ENCODE measurements at regions not wholly inside any gene's neighbourhood (a gene's known extent, or its start where the extent isn't known, plus 50 kb on each side); places are given as distances from the start of the nearest gene placed in this dataset.

DNA sequence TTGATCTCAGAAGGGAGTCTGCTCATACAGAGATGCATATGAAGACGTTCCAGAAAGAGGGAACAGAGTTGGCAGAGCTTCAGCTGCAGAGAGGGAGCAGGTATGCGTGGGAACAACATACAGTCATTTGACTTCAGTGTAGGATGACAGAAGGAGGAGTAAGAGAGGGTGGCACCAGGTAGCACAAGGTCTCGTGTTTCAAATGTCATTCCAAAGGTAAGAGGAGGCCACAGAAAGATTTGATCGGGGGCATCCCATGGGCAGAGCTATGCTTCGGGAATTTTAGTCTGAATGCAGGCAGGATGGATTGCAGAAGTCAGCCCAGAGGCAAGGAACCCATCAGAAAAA is 367.1 kb downstream of the CDK5RAP2 start:
- no peak for DNase-seq (ENCODE audit: low read depth in 2 of 2)

DNA sequence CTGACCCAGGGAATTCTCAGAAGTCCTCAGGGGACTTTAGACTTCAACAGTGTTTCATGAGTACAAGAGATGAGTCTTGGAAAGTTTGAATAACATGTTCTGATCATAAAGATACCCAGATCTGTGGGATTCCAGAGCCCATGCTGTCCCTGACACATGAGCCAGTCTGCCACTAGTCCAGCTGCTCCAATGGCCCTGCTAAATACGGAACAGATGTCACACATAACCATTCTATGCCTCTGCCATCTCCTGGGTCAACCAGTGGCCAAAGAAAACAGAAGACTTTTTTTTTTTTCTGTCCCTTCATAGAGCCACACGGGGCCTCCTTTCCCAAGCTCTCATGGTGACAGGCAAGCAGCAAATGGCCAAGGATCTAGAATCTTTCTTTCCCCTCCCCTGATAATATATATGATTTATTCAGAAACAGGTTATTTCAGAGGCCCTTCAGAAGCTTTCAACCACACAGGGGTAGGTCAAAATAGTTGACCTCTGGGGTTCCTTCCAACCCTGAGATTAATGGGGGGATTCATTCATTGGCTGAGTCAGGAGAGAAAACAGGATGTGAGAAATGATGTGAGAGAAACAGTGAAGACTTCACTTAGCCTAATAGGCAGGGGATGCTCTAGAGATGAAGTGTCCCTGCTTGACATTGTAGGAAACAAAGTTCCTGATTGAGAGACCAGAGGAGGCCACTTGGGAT is 367.7 kb downstream of the CDK5RAP2 start:
- DNase-seq (ENCODE audit: low read depth in 2 of 2): no peak

DNA sequence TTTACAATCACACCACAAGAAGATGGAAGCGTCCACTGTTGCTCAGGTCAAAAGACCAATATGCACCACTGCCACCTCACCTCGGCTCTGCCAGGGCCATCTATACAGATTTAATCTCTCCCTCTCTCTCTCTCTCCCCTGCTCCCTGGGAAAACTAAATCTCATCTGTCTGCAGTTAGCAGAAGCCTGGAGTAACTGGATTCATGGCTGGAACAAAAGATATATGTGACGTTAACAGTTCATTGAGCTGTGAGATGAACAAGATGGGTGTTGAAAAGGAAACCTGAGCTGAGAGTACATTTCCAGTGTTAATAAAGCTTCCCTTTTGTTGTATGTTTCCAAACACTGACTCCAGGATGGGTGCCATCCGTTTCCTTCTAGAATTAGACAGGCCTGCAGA is 369.7 kb downstream of the CDK5RAP2 start:
- DNase-seq (ENCODE audit: low read depth in 2 of 2): no peak

DNA sequence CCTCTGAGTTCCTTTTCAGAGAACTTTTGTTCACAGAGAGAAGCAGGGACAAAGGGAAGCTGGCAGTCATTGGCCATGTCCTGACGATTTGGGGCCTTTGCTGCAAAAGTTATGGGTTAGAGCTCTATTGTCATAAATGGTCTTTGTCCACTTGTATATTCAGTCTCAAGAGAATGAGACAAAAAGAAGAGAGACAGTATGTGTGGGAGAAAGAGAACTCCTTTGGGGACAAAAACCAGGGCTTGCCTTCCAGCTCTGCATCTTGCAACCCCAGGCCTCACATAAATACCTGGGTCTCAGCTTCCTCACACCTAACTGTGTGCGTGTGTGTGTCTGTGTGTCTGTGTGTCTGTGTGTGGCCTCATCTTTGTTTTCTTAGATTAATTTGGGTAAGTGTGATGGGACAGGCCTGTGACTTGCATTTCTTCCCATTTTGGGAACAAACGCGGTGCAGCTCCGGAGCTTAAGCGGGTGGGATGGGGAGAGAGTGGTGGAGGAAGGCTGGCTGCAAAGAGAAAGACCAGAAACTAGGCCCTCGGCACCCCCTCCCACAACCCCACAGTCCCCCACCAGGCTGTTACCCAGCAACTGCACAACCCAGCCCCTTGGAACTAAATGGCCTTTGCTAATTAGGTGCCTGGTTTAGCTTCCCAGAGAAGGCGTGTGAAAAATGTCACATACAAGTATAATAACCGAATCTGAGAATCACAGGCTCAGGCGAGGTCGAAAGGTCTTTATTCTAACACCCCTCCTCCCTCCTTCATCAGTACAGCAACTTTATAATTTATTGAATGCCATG is 376.9 kb downstream of the CDK5RAP2 start:
- no peak for DNase-seq (ENCODE audit: low read depth in 2 of 2)

DNA sequence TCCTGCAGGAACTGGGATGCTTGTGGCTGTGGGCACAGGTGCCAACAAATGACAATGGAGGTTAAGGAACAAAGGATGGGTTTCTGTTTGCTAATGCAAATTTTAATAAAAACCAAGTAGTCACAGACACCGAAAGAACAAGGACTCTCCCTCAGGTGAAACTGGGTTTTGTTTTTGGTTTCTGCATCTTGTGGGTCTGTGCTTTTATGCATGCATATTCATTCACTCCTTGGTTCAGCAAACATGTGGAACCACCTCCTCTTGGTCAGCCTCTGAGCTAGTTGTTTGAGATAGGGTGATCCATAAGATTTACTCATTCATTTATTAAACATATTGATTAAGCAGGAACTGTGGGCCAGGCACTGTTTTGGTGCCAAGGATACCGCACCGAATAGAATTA is 381.9 kb downstream of the CDK5RAP2 start:
- no peak for DNase-seq (ENCODE audit: low read depth in 2 of 2)

DNA sequence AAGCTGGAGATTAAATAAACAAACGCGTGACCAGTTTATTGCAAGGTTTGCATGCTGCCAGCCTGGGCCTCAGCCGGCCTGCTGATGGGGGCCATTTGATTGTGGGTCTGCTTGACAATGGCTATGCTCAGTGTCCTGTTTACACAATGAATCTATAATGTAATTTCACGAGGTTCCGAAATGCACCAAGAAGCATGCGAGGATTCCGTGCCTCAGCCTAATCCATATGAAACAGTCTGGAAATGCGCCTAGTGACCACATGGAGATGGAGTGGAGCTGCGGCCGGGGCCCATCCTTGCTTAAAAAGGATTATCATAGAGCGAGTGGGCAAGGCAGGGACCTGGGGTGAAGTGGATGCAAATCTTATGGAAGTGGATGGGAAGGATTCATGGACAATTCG is 382.4 kb downstream of the CDK5RAP2 start:
- DNase-seq (ENCODE audit: low read depth in 2 of 2): no peak

DNA sequence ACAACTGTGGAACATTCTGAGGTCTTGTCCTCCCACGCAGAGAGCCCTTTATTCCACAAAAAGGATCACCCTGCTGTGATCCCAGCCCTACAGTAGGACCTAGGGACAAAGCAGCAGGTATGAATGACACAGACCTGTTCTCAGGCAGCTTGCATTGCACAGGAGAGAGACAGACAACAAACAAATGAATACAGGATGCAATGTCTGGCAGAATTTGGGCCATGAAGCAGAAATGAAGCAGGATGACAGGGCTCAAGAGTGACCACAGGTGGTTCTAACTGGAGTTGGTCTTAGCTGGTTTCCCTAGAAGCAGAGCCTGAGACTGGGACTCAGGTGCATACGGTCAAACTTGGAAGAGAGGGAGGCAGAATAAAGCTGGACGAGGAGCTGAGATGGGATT is 388.8 kb downstream of the CDK5RAP2 start:
- no peak for DNase-seq (ENCODE audit: low read depth in 2 of 2)

DNA sequence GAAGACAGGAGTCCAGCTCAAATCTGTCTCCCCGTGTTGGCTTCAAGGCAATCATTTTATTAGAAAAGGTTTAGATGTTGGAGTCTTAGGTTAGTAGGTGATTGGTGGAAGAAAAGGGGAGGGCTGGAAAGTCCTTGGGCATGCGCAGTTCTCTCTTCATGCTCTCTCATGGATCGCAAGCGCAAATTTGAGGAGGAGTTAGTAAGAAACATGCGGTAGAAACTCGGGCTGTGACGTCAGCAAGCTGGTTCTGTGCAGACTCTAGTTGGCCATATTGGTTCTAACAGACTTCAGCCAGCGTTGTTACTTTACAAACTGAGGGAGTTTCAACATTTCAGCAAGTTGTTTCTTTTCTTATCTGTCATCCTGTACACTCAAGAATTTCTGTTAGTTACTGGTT is 392.2 kb downstream of the CDK5RAP2 start:
- DNase-seq (ENCODE audit: low read depth in 2 of 2): no peak

DNA sequence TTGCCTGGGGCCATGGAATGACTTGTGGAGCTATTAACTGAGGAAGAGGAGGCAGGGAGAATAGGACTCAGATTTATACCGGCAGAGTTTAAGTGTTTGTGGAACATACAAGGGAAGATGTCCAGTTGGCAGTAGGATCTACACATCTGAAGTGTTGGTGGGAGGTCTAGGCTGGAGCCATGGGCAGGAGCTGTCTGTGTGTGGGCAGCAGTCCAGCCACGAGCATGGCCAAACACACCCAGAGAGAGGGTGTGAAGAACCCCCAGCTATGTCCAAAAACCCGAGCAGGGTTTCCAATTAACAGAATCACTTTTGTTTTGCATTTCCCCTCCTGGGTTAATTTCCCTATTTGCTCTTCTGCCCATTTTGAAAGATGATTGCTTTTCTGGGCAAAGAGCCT is 393.7 kb downstream of the CDK5RAP2 start:
- DNase-seq (ENCODE audit: low read depth in 2 of 2): no peak

DNA sequence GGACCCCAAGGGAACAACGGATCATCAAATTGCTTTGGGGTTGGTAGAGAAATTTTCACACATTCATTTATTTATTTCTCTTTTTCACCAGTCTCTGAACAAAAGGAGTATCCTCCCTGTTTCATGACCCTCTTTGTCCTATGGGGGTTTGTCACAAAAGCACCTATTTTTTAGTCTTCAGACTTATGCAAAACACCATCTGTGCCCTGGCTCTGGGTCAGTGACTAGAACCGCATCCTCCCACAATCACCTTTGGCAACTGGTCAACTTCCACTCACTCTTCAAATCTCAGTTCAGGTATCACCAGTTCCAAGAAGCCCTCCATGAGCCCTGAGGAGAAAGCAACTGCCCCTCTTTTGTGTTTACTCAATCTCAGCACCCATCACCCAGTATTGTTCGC is 395.7 kb downstream of the CDK5RAP2 start:
- DNase-seq (ENCODE audit: low read depth in 2 of 2): no peak

DNA sequence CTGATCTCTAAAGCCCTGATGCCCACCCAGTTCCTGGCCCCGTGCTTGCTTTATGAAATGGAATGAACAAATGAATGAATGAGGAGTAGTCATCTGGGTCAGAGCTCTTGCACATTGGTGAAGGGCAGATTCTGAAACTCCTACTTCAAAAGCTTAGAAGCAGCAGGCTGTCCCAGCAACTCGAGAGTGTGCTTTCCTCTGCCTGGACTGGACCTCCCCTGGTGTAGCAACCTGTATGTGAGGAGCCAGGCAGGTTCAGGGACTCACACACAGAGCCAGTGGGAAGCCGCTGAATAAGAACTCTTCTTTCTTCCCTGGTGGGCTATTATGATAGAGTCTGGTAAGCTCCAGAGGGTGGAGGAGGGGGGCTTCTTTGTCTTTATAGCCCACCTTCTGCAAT is 396.4 kb downstream of the CDK5RAP2 start:
- no peak for DNase-seq (ENCODE audit: low read depth in 2 of 2)

DNA sequence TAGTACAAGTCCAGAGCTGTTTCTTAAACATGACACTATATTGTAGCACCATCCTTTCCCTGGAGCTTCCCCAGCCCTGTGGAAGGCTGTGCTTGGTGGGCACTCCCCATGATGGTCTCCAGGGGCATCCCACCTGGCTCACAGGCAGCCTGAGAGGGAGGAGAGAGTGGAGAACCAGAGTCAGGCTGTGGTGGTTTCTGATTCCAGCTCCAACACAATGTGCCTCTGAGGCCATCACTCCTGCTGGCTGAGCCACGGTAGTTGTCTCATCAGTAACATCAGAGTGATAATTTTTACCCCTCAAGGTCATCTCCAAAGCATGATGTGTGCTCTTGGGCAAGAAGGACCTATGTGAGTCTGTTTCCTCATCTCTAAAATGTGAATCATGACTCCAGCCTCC is 398.0 kb downstream of the CDK5RAP2 start:
- DNase-seq (ENCODE audit: low read depth in 2 of 2): no peak

DNA sequence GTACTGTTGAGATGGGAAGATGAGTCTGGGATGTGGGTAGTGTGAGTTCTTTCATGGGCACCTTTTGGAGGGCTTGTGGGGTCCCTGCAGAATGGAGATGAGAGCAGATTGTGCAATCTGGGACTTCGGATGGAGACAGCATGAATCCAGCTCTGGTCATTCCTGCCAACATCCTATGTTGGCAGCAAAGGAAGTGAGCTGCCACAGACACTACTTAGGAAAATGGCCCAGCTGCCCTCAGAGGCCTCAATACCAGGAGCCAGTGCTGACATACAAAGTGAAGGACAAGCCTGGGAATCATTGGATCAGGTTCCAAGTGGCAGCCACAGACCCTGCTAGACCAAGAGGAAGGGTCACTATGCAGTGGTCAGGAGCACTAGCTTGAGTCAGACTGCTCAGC is 402.8 kb downstream of the CDK5RAP2 start:
- no peak for DNase-seq (ENCODE audit: low read depth in 2 of 2)

DNA sequence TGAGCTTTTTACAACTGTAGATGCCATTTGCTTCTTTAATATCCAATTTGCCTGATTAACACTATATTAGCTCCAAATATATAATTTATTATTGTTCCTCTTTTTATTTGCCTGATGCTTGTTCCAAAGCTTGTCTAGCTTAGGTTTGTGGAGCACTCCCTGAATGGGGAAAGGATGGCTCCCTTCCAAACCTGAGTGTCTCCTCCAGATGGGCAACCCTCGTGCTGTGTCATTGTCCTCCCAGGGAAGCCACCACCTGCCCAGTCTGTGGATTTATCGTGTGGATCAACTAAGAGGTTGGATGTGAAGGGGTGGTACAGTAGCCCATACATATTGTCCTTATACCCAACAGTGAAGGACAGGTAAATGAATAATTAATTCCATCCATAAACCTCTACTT is 404.9 kb downstream of the CDK5RAP2 start:
- DNase-seq (ENCODE audit: low read depth in 2 of 2): no peak

DNA sequence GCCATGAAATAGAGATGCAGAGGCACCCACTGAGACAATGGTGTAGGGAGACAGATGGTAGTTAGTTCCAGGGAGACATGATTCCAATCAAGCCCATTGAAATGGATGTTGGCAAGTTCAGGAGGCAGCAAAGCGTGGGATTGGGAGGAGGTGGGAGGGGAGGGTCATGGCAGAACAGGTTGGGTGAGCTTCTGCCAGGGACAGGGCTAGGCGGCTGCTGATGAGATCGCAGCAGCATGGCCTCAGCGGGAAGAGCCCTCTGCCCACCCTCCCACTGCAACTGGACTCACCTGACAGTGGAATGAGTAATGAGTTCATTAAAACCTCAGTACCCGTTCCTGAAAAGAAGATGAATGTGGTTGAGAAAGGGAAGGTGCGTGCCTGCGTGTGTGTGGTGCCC is 418.2 kb downstream of the CDK5RAP2 start:
- DNase-seq (ENCODE audit: low read depth in 2 of 2): no peak

DNA sequence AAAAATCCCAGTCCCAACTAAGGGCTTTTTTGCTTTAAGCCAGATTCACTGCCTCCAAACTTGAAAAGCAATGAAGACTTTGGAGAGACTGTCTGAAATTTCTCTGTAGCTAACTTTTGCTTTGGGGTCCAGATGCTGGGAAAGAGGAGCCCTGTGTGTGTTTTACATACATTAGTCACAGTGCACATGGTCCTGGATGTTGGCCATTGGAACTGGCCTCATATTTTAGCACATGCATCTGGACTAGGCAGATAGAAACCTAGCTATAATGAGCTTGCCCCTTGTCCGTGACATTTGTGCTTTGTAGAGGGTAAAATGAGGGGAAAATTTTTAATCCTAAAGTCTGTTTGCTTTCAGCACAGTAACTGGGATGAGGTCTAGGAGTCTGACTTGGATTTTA is 421.7 kb downstream of the CDK5RAP2 start:
- no peak for DNase-seq (ENCODE audit: low read depth in 2 of 2)

DNA sequence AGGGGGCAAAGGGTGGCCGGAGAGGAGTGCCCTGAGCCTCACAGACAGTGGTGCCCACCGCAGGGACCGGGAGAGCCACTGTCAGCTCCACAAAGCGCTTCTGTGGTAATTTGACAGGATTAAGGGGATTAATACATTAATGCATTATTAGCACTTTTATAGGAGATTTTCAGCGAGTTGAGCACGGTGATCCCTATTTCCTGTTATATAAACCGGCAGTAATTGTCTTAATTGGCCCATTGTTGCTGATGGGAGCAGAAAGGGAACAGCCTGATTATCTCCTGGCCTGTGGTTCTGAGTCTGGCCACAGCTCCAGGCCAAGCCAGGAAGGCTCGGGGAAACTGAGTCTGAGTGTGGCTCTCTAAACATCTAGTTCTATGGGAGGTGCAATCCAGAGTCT is 423.6 kb downstream of the CDK5RAP2 start:
- DNase-seq (ENCODE audit: low read depth in 2 of 2): no peak

DNA sequence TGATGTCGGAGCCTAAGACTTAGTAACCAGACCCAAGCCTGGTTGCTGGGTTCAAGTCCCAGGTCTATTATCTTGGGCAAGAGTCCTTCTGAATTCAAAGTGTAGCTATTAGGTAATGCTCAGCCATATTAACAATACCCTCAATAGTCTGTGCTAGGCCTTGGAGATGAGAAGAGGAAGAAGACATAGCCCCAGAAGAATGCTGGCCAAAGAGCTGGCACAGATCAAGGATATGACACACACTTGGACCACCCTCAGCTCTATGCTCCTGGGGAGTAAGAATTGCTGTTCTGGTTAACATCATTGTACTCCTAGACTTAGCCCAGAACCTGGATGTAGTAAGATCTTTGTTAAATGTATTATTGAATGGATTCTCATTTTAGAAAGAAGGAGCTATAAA is 426.7 kb downstream of the CDK5RAP2 start:
- DNase-seq (ENCODE audit: low read depth in 2 of 2): no peak

DNA sequence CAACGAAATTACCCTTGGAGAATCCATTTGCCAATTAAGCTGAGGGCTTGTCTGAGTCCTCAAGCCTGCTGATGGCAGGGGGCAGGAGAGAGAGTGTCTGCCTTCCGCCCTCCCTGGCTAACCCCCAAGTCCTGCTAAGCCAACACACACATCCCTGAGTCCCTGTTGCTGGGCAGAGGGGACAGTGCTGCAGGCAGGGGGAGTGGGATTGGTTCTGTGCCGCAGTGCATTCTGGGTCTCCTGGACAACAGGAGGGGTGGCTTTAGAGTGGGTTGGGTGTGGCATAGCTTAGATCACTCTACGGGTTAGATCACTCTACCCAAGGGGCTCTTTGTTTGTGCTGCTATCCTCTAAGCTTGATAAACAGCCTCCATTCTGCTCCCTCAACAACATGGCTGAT is 427.7 kb downstream of the CDK5RAP2 start:
- no peak for DNase-seq (ENCODE audit: low read depth in 2 of 2)

DNA sequence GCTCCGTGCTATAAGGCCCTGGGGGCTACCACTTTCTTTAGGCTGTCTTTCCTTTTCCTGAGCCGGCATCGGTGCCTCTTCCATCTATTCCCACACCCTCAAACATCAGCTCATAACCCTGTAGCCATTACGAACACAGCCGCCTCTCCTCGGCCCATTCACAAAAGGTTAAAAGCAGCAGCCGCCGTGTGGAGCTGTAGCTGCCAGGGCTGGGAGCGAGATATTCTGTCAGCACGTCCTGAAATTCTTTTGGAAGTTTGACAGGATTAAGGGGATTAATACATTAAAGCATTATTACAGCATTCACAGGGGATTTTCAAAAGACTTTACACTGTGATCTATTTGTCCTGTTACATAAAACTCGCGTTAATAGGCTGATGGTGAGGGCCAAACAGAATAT is 428.2 kb downstream of the CDK5RAP2 start:
- DNase-seq (ENCODE audit: low read depth in 2 of 2): no peak

DNA sequence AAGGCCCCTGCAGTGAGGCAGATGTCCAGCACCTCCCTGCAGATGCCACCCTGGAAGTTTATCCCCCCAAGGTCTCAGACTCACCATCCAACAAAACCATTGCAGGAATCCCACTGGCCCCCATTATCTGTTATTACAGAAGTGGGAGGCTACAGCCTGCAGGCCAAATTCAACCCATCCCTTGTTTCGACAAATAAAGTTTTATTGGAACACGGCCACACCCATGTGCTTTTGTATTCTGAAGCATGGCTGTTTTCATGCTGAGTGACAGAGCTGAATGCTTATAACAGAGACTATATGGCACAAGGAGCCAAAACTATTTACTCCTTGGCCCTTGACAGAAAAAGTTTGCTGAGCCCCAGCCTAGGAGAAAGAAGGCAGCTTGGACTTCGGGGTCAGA is 428.8 kb downstream of the CDK5RAP2 start:
- DNase-seq (ENCODE audit: low read depth in 2 of 2): no peak

DNA sequence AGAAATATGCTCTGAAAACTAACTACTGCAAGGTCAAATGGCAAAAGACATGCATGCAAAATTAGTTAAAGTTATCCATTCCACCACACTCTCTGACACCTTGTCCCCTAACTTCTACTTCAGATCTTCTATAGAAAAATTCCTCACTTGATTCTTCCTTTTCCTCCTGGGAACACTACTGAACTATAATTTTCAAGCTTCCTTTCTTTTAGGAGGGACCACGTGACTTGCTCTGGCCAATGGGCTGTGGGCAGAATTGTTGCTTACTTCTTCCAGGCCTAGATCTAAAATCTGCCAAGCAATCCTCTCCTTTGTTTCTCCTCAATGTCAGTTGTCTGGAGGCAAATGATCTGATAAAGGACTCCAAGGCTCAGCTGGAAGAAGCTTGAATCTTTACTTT is 441.0 kb downstream of the CDK5RAP2 start:
- DNase-seq (ENCODE audit: low read depth in 2 of 2): no peak

DNA sequence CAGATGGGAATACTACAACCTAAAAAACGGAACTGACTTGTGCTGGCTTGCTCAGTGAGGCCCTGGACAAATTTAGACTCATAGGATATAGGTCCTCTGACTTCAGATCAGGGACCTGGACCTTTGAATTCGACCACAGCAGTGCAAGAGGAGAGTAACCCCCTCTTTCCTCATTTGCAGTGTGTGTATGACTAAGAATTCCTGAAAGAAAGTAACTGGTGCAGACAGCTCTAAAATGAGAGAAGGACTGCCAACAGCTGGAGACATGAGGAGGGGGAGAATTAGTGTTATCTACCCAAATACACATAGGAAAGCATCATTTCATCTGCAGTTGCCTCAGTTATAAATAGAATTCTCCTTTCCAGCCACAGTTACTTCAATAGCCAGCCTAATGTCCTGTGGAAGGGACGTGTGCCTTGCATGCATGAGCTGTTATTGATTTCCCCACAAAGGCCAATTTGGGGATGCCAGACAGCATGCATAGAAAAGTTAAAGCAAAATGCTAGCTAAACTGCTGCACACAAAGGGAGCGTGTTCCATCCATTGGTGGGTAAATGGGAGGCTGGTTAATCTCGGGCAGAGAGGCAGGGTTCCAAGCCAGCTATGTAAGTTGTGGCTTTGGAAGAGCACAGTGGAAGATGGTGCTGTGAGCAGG is 442.7 kb downstream of the CDK5RAP2 start:
- DNase-seq (ENCODE audit: low read depth in 2 of 2): no peak

Data from dermis microvascular lymphatic vessel endothelial cell (primary cell).